ENCODE measurements at regions not wholly inside any gene's neighbourhood (a gene's known extent, or its start where the extent isn't known, plus 50 kb on each side); places are given as distances from the start of the nearest gene placed in this dataset.

- intact Hi-C loops (cut with micrococcal nuclease) (loop anchor here (5.0 to 10.0 kb wide), 2 partner anchors 224 to 841 kb away; no protein-coding TSS in a partner anchor), dilution Hi-C loops (cut with MboI; ENCODE audit: extremely low pct_ligation_motif_present, low sequenced_read_pairs) (no loop called here)
- Histone ChIP-seq H3K4me2 (ENCODE audit: insufficient read depth, low read length) (no peak overlapping the region), H3K9me3 (replicated peaks; ENCODE audit: control insufficient read depth, insufficient read depth, low read length) (no peaks in the 10 kb centered on the region), H3K27me3 (ENCODE audit: control insufficient read depth in 2 of 2, insufficient read depth in 2 of 2, low read length in 2 of 2) (no peaks in the 10 kb centered on the region), H3K4me1 (ENCODE audit: control insufficient read depth, extremely low read depth, insufficient read depth, low read length) (peaks cover 47% of the 10 kb centered on the region), H3K36me3 (ENCODE audit: control insufficient read depth in 2 of 2, extremely low read depth in 1 of 2, insufficient read depth in 2 of 2, low read length in 2 of 2) (no peaks in the 10 kb centered on the region), H2AFZ (ENCODE audit: low read depth, low read length) (no peak overlapping the region), H4K20me1 (replicated peaks; ENCODE audit: control insufficient read depth, extremely low read depth, insufficient read depth, low read length) (no peaks in the 10 kb centered on the region), H3K27ac (ENCODE audit: insufficient read depth, low read depth, low read length) (peak overlapping the region; percentile 98), H3K9ac (replicated peaks; ENCODE audit: extremely low read depth, insufficient read depth, low read length) (no peak overlapping the region), H3K4me3 (replicated peaks in 1 of 3; ENCODE audit: insufficient read depth in 1 of 3, low read depth in 1 of 3, low read length in 3 of 3) (no peak overlapping the region), H3K79me2 (ENCODE audit: control insufficient read depth, insufficient read depth, low read length) (no peaks in the 10 kb centered on the region), H3K9me1 (replicated peaks; ENCODE audit: control insufficient read depth, extremely low read depth, insufficient read depth, low read length) (no peaks in the 10 kb centered on the region)
- BruUV-seq (replicated peaks), result no TSS peak
- FAIRE-seq (peak; percentile 42), DNase-seq (ENCODE audit: low read depth, low spot score) (no peak)
- ChIA-PET CTCF (interaction anchor here (1.4 to 7.7 kb wide), 2 partner anchors 53 to 304 kb away, joined by 3 to 66 read pairs; no protein-coding TSS in a partner anchor), POLR2A (no interaction called here)
- TF ChIP-seq POLR2A (IDR thresholded peaks at IDR 0.05; ENCODE audit: low read depth, low read length), result no peak
- no peak for TF ChIP-seq JUN (IDR thresholded peaks at IDR 0.05; ENCODE audit: borderline replicate concordance, insufficient read depth, insufficient read length, low read depth)
Measured at GRCh38 chr3:177356113-177356512, 158.8 kb upstream of the TBL1XR1 start.

- Histone ChIP-seq H3K27me3 (ENCODE audit: control insufficient read depth in 2 of 2, insufficient read depth in 2 of 2, low read length in 2 of 2) (no peaks in the 10 kb centered on the region), H3K4me2 (ENCODE audit: insufficient read depth, low read length) (peak overlapping the region; percentile 79), H3K27ac (ENCODE audit: insufficient read depth, low read depth, low read length) (peak overlapping the region; percentile 98), H3K4me1 (ENCODE audit: control insufficient read depth, extremely low read depth, insufficient read depth, low read length) (peaks cover 50% of the 10 kb centered on the region), H3K9me3 (replicated peaks; ENCODE audit: control insufficient read depth, insufficient read depth, low read length) (no peaks in the 10 kb centered on the region), H3K9me1 (replicated peaks; ENCODE audit: control insufficient read depth, extremely low read depth, insufficient read depth, low read length) (no peaks in the 10 kb centered on the region), H3K79me2 (ENCODE audit: control insufficient read depth, insufficient read depth, low read length) (no peaks in the 10 kb centered on the region), H4K20me1 (replicated peaks; ENCODE audit: control insufficient read depth, extremely low read depth, insufficient read depth, low read length) (no peaks in the 10 kb centered on the region), H2AFZ (ENCODE audit: low read depth, low read length) (no peak overlapping the region), H3K9ac (replicated peaks; ENCODE audit: extremely low read depth, insufficient read depth, low read length) (peak overlapping the region; percentile 85), H3K4me3 (replicated peaks in 1 of 3; ENCODE audit: insufficient read depth in 1 of 3, low read depth in 1 of 3, low read length in 3 of 3) (no peak overlapping the region), H3K36me3 (ENCODE audit: control insufficient read depth in 2 of 2, extremely low read depth in 1 of 2, insufficient read depth in 2 of 2, low read length in 2 of 2) (no peaks in the 10 kb centered on the region)
- dilution Hi-C loops (cut with MboI; ENCODE audit: extremely low pct_ligation_motif_present, low sequenced_read_pairs) (no loop called here), intact Hi-C loops (cut with micrococcal nuclease) (loop anchor here (1.0 to 10.0 kb wide), 4 partner anchors 12 to 842 kb away; no protein-coding TSS in a partner anchor)
- DNase-seq (ENCODE audit: low read depth, low spot score) (no peak), FAIRE-seq (no peak)
- TF ChIP-seq POLR2A (IDR thresholded peaks at IDR 0.05; ENCODE audit: low read depth, low read length) (no peak), GATA2 (IDR thresholded peaks at IDR 0.05; ENCODE audit: insufficient read depth, insufficient read length, low read depth, low read length) (no peak), MYC (IDR thresholded peaks at IDR 0.05; ENCODE audit: low read depth, low read length) (no peak), POLR2AphosphoS5 (IDR thresholded peaks at IDR 0.05; ENCODE audit: insufficient read depth, low read depth, low read length) (no peak), JUN (IDR thresholded peaks at IDR 0.05; ENCODE audit: borderline replicate concordance, insufficient read depth, insufficient read length, low read depth) (no peak), MAX (IDR thresholded peaks at IDR 0.05; ENCODE audit: insufficient read depth, insufficient read length) (no peak), EZH2 (IDR thresholded peaks at IDR 0.05; ENCODE audit: borderline replicate concordance, low read depth, low read length, severe bottlenecking) (no peak), FOS (IDR thresholded peaks at IDR 0.05; ENCODE audit: borderline replicate concordance, insufficient read depth, low read length) (no peak), CTCF (IDR thresholded peaks at IDR 0.05; ENCODE audit: extremely low read depth in 1 of 2, insufficient read depth in 1 of 2, low read depth in 1 of 2, low read length in 2 of 2) (no peak)
- BruUV-seq (replicated peaks), result TSS peak; percentile 61
- CTCF ChIA-PET, result interaction anchor here (0.7 to 7.7 kb wide), 9 partner anchors 10 to 304 kb away, joined by 3 to 76 read pairs (median 3); partner anchors contain the start of gene TBL1XR1
- POLR2A ChIA-PET, result interaction anchor here (1.6 kb wide), 1 partner anchor 11 kb away, joined by 4 read pairs; no protein-coding TSS in a partner anchor
Measured at GRCh38 chr3:177356952-177357351, 159.7 kb upstream of the TBL1XR1 start.
